CD4-positive, alpha-beta memory T cell (primary cell): ENCODE measurements at regions not wholly inside any gene's neighbourhood (a gene's known extent, or its start where the extent isn't known, plus 50 kb on each side); places are given as distances from the start of the nearest gene placed in this dataset.

Source experiments
- CTCF ChIA-PET: fragments of 350-600 bp; sonication (Branson Sonifier 250); formaldehyde crosslinking; loops from one replicate; lab custom pipeline; 2021; ENCODE audit warnings: inconsistent platforms; ENCODE audit not compliant: partially characterized antibody; lab: Charles Lee
- POLR2A ChIA-PET: fragments of 350-600 bp; sonication (Branson Sonifier 250); formaldehyde crosslinking; loops from one replicate; lab custom pipeline; 2021; ENCODE audit not compliant: partially characterized antibody; lab: Charles Lee
- DNase-seq, 5 donors: peaks; one replicate each; pipeline versions ENCODE4 v3.0.0 to v3.0.0-alpha.2; 2020 to 2022; ENCODE audit warnings: mixed read lengths in 1 of 5
- H3K27ac ChIP-seq: one replicate; pipeline ENCODE4 v1.7.0; 2013; ENCODE audit warnings: low read depth, low read length
- H3K27me3 ChIP-seq: 2 replicates; pipeline ENCODE4 v1.7.0; 2013; ENCODE audit warnings: mild to moderate bottlenecking, low read length, moderate library complexity; ENCODE audit not compliant: insufficient read depth
- H3K36me3 ChIP-seq: 2 replicates; pipeline ENCODE4 v1.7.0; 2013; ENCODE audit warnings: mild to moderate bottlenecking, low read length, moderate library complexity; ENCODE audit not compliant: insufficient read depth
- H3K4me1 ChIP-seq: 2 replicates; pipeline ENCODE4 v1.7.0; 2013; ENCODE audit warnings: mild to moderate bottlenecking, low read length, moderate library complexity; ENCODE audit not compliant: insufficient read depth
- H3K4me3 ChIP-seq, 2 donors: one replicate each; pipeline ENCODE4 v1.7.0; 2013; ENCODE audit warnings: low read length in 2 of 2, mild to moderate bottlenecking in 1 of 2
- H3K9me3 ChIP-seq, 2 donors: one replicate each; pipeline ENCODE4 v1.7.0; 2013; ENCODE audit warnings: low read length in 2 of 2, control low read depth in 1 of 2; ENCODE audit not compliant: control insufficient read depth in 1 of 2
- H3K27ac Mint-ChIP-seq, 7 donors: one replicate each; pipeline ENCODE4 v1.8.0; 2020 to 2021; ENCODE audit warnings: mixed read lengths in 7 of 7, mild to moderate bottlenecking in 6 of 7, inconsistent platforms in 3 of 7, moderate library complexity in 3 of 7
- H3K27me3 Mint-ChIP-seq, 2 donors: one replicate each; pipeline ENCODE4 v1.8.0; 2020 to 2021; ENCODE audit warnings: mixed read lengths in 2 of 2
- H3K36me3 Mint-ChIP-seq, 2 donors: one replicate each; pipeline ENCODE4 v1.8.0; 2020 to 2021; ENCODE audit warnings: mixed read lengths in 2 of 2, inconsistent platforms in 1 of 2, mild to moderate bottlenecking in 1 of 2
- H3K4me1 Mint-ChIP-seq, 4 donors: one replicate each; pipeline ENCODE4 v1.8.0; 2020 to 2021; ENCODE audit warnings: mixed read lengths in 4 of 4, mild to moderate bottlenecking in 1 of 4
- H3K4me3 Mint-ChIP-seq, 8 donors: one replicate each; pipeline ENCODE4 v1.8.0; 2020 to 2021; ENCODE audit warnings: mixed read lengths in 8 of 8, mild to moderate bottlenecking in 7 of 8, moderate library complexity in 6 of 8, inconsistent platforms in 3 of 8
- H3K9me3 Mint-ChIP-seq, 8 donors: one replicate each; pipeline ENCODE4 v1.8.0; 2020 to 2021; ENCODE audit warnings: mixed read lengths in 8 of 8, mild to moderate bottlenecking in 5 of 8, inconsistent platforms in 3 of 8, moderate library complexity in 1 of 8
- intact Hi-C: fragments of 100-400 bp; cut with micrococcal nuclease; formaldehyde crosslinking; loops from one replicate; pipeline ENCODE4 v1.15.1; 2023

GRCh38 chr1:101706366-101706765 lies 290.4 kb downstream of the OLFM3 start:
- Mint-ChIP-seq H3K27ac (no peak overlapping the region), H3K9me3 (no peaks in the 10 kb centered on the region), H3K4me1 (no peaks in the 10 kb centered on the region), H3K27me3 (no peaks in the 10 kb centered on the region), H3K4me3 (no peak overlapping the region), H3K36me3 (no peaks in the 10 kb centered on the region)
- H3K9me3 ChIP-seq: no peaks in the 10 kb centered on the region
- intact Hi-C loops: no loop called here
- H3K36me3 ChIP-seq: no peaks in the 10 kb centered on the region
- DNase-seq: no peak
- H3K27me3 ChIP-seq: no peaks in the 10 kb centered on the region
- ChIA-PET POLR2A (no interaction called here), CTCF (no interaction called here)
- H3K4me3 ChIP-seq: no peak overlapping the region
- no peak overlapping the region for H3K27ac ChIP-seq
- H3K4me1 ChIP-seq: no peaks in the 10 kb centered on the region

GRCh38 chr1:101709721-101710120 lies 287.0 kb downstream of the OLFM3 start:
- H3K36me3 Mint-ChIP-seq: no peaks in the 10 kb centered on the region
- ChIA-PET CTCF (no interaction called here), POLR2A (no interaction called here)
- Histone ChIP-seq H3K27me3 (no peaks in the 10 kb centered on the region), H3K4me3 (no peak overlapping the region), H3K4me1 (no peaks in the 10 kb centered on the region), H3K9me3 (no peaks in the 10 kb centered on the region), H3K27ac (no peak overlapping the region), H3K36me3 (no peaks in the 10 kb centered on the region)
- no peak for DNase-seq
- peaks cover 0 to 2% (median 0%) of the 10 kb centered on the region in 8 donors for H3K9me3 Mint-ChIP-seq
- H3K4me3 Mint-ChIP-seq: no peak overlapping the region
- H3K27ac Mint-ChIP-seq: no peak overlapping the region
- no peaks in the 10 kb centered on the region for H3K4me1 Mint-ChIP-seq
- intact Hi-C loops: no loop called here
- H3K27me3 Mint-ChIP-seq: peaks cover 0 to 2% of the 10 kb centered on the region in 2 donors

GRCh38 chr1:101713760-101714159 lies 283.0 kb downstream of the OLFM3 start:
- H3K4me1 Mint-ChIP-seq: no peaks in the 10 kb centered on the region
- CTCF ChIA-PET: no interaction called here
- intact Hi-C loops: no loop called here

GRCh38 chr1:101723415-101723814 lies 273.3 kb downstream of the OLFM3 start:
- Histone ChIP-seq H3K4me1 (no peaks in the 10 kb centered on the region), H3K9me3 (peaks cover 0 to 3% of the 10 kb centered on the region in 2 donors), H3K36me3 (no peaks in the 10 kb centered on the region), H3K4me3 (no peak overlapping the region), H3K27me3 (no peaks in the 10 kb centered on the region), H3K27ac (no peak overlapping the region)
- intact Hi-C loops: no loop called here
- POLR2A ChIA-PET: no interaction called here
- H3K4me3 Mint-ChIP-seq: no peak overlapping the region
- H3K4me1 Mint-ChIP-seq: no peaks in the 10 kb centered on the region
- H3K9me3 Mint-ChIP-seq: no peaks in the 10 kb centered on the region
- no peak for DNase-seq
- H3K27me3 Mint-ChIP-seq: no peaks in the 10 kb centered on the region
- H3K27ac Mint-ChIP-seq: no peak overlapping the region
- no peaks in the 10 kb centered on the region for H3K36me3 Mint-ChIP-seq
- CTCF ChIA-PET: no interaction called here

More at GRCh38 chr1:101713760-101714159, 283.0 kb downstream of the OLFM3 start:
- H3K27me3 ChIP-seq: no peaks in the 10 kb centered on the region
- H3K9me3 Mint-ChIP-seq: peaks cover 0 to 2% (median 0%) of the 10 kb centered on the region in 8 donors
- no peaks in the 10 kb centered on the region for H3K36me3 Mint-ChIP-seq
- H3K36me3 ChIP-seq: no peaks in the 10 kb centered on the region
- no peak overlapping the region for H3K27ac Mint-ChIP-seq
- H3K9me3 ChIP-seq: no peaks in the 10 kb centered on the region
- H3K4me1 ChIP-seq: no peaks in the 10 kb centered on the region
- no peak for DNase-seq
- peaks cover 0 to 2% of the 10 kb centered on the region in 2 donors for H3K27me3 Mint-ChIP-seq
- H3K4me3 Mint-ChIP-seq: no peak overlapping the region
- POLR2A ChIA-PET: no interaction called here
- no peak overlapping the region for H3K4me3 ChIP-seq
- no peak overlapping the region for H3K27ac ChIP-seq

GRCh38 chr1:101728029-101728428 lies 268.7 kb downstream of the OLFM3 start:
- no peaks in the 10 kb centered on the region for H3K36me3 Mint-ChIP-seq
- no peaks in the 10 kb centered on the region for H3K9me3 ChIP-seq
- no peaks in the 10 kb centered on the region for H3K36me3 ChIP-seq
- H3K4me3 ChIP-seq: no peak overlapping the region
- intact Hi-C loops: no loop called here
- no peak overlapping the region for H3K27ac ChIP-seq
- no peaks in the 10 kb centered on the region for H3K27me3 Mint-ChIP-seq
- no peak for DNase-seq
- no peak overlapping the region for H3K27ac Mint-ChIP-seq
- ChIA-PET POLR2A (no interaction called here), CTCF (no interaction called here)
- no peaks in the 10 kb centered on the region for H3K9me3 Mint-ChIP-seq
- H3K4me1 Mint-ChIP-seq: no peaks in the 10 kb centered on the region
- no peak overlapping the region for H3K4me3 Mint-ChIP-seq
- no peaks in the 10 kb centered on the region for H3K4me1 ChIP-seq
- no peaks in the 10 kb centered on the region for H3K27me3 ChIP-seq

- ChIA-PET CTCF (no interaction called here), POLR2A (no interaction called here)
- intact Hi-C loops: no loop called here
- H3K27me3 ChIP-seq: no peaks in the 10 kb centered on the region
- Mint-ChIP-seq H3K36me3 (no peaks in the 10 kb centered on the region), H3K9me3 (no peaks in the 10 kb centered on the region), H3K27me3 (peaks cover 0 to 2% of the 10 kb centered on the region in 2 donors), H3K4me1 (no peaks in the 10 kb centered on the region), H3K27ac (no peak overlapping the region), H3K4me3 (no peak overlapping the region)
- no peak overlapping the region for H3K4me3 ChIP-seq
- no peaks in the 10 kb centered on the region for H3K9me3 ChIP-seq
- no peak for DNase-seq
- H3K36me3 ChIP-seq: no peaks in the 10 kb centered on the region
- no peak overlapping the region for H3K27ac ChIP-seq
- no peaks in the 10 kb centered on the region for H3K4me1 ChIP-seq
Observed at GRCh38 chr1:101730559-101730958, 266.2 kb downstream of the OLFM3 start.

GRCh38 chr1:101732261-101732660 lies 264.5 kb downstream of the OLFM3 start:
- ChIA-PET POLR2A (no interaction called here), CTCF (no interaction called here)
- no peak for DNase-seq
- Mint-ChIP-seq H3K27ac (no peak overlapping the region), H3K4me3 (no peak overlapping the region), H3K4me1 (no peaks in the 10 kb centered on the region), H3K27me3 (peaks cover 0 to 2% of the 10 kb centered on the region in 2 donors), H3K9me3 (no peaks in the 10 kb centered on the region), H3K36me3 (no peaks in the 10 kb centered on the region)
- Histone ChIP-seq H3K36me3 (no peaks in the 10 kb centered on the region), H3K27me3 (no peaks in the 10 kb centered on the region), H3K27ac (no peak overlapping the region), H3K4me1 (no peaks in the 10 kb centered on the region), H3K9me3 (no peaks in the 10 kb centered on the region), H3K4me3 (no peak overlapping the region)
- intact Hi-C loops: no loop called here

GRCh38 chr1:101733340-101733739 lies 263.4 kb downstream of the OLFM3 start:
- Mint-ChIP-seq H3K27ac (no peak overlapping the region), H3K36me3 (no peaks in the 10 kb centered on the region), H3K9me3 (no peaks in the 10 kb centered on the region), H3K4me1 (no peaks in the 10 kb centered on the region), H3K4me3 (no peak overlapping the region), H3K27me3 (peaks cover 0 to 2% of the 10 kb centered on the region in 2 donors)
- H3K9me3 ChIP-seq: no peaks in the 10 kb centered on the region
- POLR2A ChIA-PET: no interaction called here
- intact Hi-C loops: no loop called here
- no peak overlapping the region for H3K27ac ChIP-seq
- no peaks in the 10 kb centered on the region for H3K27me3 ChIP-seq
- H3K4me1 ChIP-seq: no peaks in the 10 kb centered on the region
- CTCF ChIA-PET: no interaction called here
- DNase-seq: no peak
- no peaks in the 10 kb centered on the region for H3K36me3 ChIP-seq
- H3K4me3 ChIP-seq: no peak overlapping the region
